ENCODE measurements at regions not wholly inside any gene's neighbourhood (a gene's known extent, or its start where the extent isn't known, plus 50 kb on each side); places are given as distances from the start of the nearest gene placed in this dataset.

GRCh38 chr15:57881361-57881760 lies 174.8 kb downstream of the POLR2M start:
- TF ChIP-seq CTCF (IDR thresholded peaks at IDR 0.05), result no peak
- H3K36me3 ChIP-seq, result no peaks in the 10 kb centered on the region

GRCh38 chr15:57881972-57882371 lies 175.5 kb downstream of the POLR2M start:
- no peak for DNase-seq (ENCODE audit: low spot score)
- no peaks in the 10 kb centered on the region for H3K27me3 ChIP-seq
- TF ChIP-seq CTCF (IDR thresholded peaks at IDR 0.05), result no peak

More at GRCh38 chr15:57881361-57881760, 174.8 kb downstream of the POLR2M start:
- H3K4me3 ChIP-seq, result no peak overlapping the region
- no peaks in the 10 kb centered on the region for H3K27me3 ChIP-seq
- H3K4me1 ChIP-seq, result no peaks in the 10 kb centered on the region
- DNase-seq (ENCODE audit: low spot score), result no peak
- no peak overlapping the region for H3K27ac ChIP-seq
- H3K9me3 ChIP-seq, result peaks cover 0 to 2% of the 10 kb centered on the region in 2 donors

GRCh38 chr15:57883701-57884100 lies 177.2 kb downstream of the POLR2M start:
- DNase-seq (ENCODE audit: low spot score), result no peak
- H3K27me3 ChIP-seq, result no peaks in the 10 kb centered on the region
- H3K4me3 ChIP-seq, result no peak overlapping the region
- no peaks in the 10 kb centered on the region for H3K9me3 ChIP-seq
- no peak overlapping the region for H3K27ac ChIP-seq
- no peaks in the 10 kb centered on the region for H3K36me3 ChIP-seq
- TF ChIP-seq CTCF (IDR thresholded peaks at IDR 0.05), result no peak
- H3K4me1 ChIP-seq, result no peaks in the 10 kb centered on the region

More at GRCh38 chr15:57881972-57882371, 175.5 kb downstream of the POLR2M start:
- Histone ChIP-seq H3K4me3 (no peak overlapping the region), H3K4me1 (no peaks in the 10 kb centered on the region), H3K36me3 (no peaks in the 10 kb centered on the region), H3K27ac (no peak overlapping the region), H3K9me3 (no peaks in the 10 kb centered on the region)

- H3K9me3 ChIP-seq, result no peaks in the 10 kb centered on the region
- H3K27ac ChIP-seq, result no peak overlapping the region
- no peak for DNase-seq (ENCODE audit: low spot score)
- no peaks in the 10 kb centered on the region for H3K36me3 ChIP-seq
- H3K4me1 ChIP-seq, result no peaks in the 10 kb centered on the region
- TF ChIP-seq CTCF (IDR thresholded peaks at IDR 0.05), result no peak
- no peaks in the 10 kb centered on the region for H3K27me3 ChIP-seq
- no peak overlapping the region for H3K4me3 ChIP-seq
Observed at GRCh38 chr15:57884936-57885335, 178.4 kb downstream of the POLR2M start.

- no peaks in the 10 kb centered on the region for H3K27me3 ChIP-seq
- no peaks in the 10 kb centered on the region for H3K9me3 ChIP-seq
- H3K36me3 ChIP-seq, result no peaks in the 10 kb centered on the region
- H3K4me1 ChIP-seq, result no peaks in the 10 kb centered on the region
- TF ChIP-seq CTCF (IDR thresholded peaks at IDR 0.05), result no peak
- no peak overlapping the region for H3K4me3 ChIP-seq
- H3K27ac ChIP-seq, result no peak overlapping the region
- DNase-seq (ENCODE audit: low spot score), result no peak
Observed at GRCh38 chr15:57885435-57885834, 178.9 kb downstream of the POLR2M start.

- Histone ChIP-seq H3K27ac (no peak overlapping the region), H3K27me3 (no peaks in the 10 kb centered on the region), H3K36me3 (no peaks in the 10 kb centered on the region), H3K4me3 (no peak overlapping the region), H3K9me3 (peaks cover 0 to 9% of the 10 kb centered on the region in 2 donors), H3K4me1 (no peaks in the 10 kb centered on the region)
- no peak for DNase-seq (ENCODE audit: low spot score)
- no peak for TF ChIP-seq CTCF (IDR thresholded peaks at IDR 0.05)
Observed at GRCh38 chr15:57887825-57888224, 177.7 kb downstream of the ALDH1A2 start.
